Sigmoid colon (tissue), 6 donors: ENCODE measurements at regions not wholly inside any gene's neighbourhood (a gene's known extent, or its start where the extent isn't known, plus 50 kb on each side); places are given as distances from the start of the nearest gene placed in this dataset.

Experiments used
- DNase-seq: peaks from one replicate; pipeline ENCODE4 v3.0.0-alpha.2; 2019
- H3K27ac ChIP-seq, 4 donors: fragments of 200-600 bp; sonication (generic); one replicate each; pipeline ENCODE4 v1.5.1; 2016 to 2019; ENCODE audit warnings: mild to moderate bottlenecking in 1 of 4
- H3K27me3 ChIP-seq, 3 donors: fragments of 200-600 bp; sonication (generic); one replicate each; pipeline ENCODE4 v1.5.1; 2019; ENCODE audit warnings: mild to moderate bottlenecking in 1 of 3
- H3K36me3 ChIP-seq, 4 donors: fragments of 200-600 bp; sonication (generic); one replicate each; pipeline ENCODE4 v1.5.1; 2016 to 2019
- H3K4me1 ChIP-seq, 4 donors: fragments of 200-600 bp; sonication (generic); one replicate each; pipeline ENCODE4 v1.5.1; 2017 to 2019
- H3K4me3 ChIP-seq, 4 donors: fragments of 200-600 bp; sonication (generic); one replicate each; pipeline ENCODE4 v1.5.1; 2017 to 2019; ENCODE audit warnings: mild to moderate bottlenecking in 2 of 4, moderate library complexity in 1 of 4
- H3K9me3 ChIP-seq, 4 donors: fragments of 200-600 bp in 3 of 4; sonication (generic) in 3 of 4; one replicate each; pipeline versions ENCODE4 v1.5.1 to v1.6.1; 2013 to 2019
- CTCF ChIP-seq, 4 experiments: fragments of 450-650 bp in 3 of 4; fragments of 200-600 bp in 1 of 4; IDR thresholded peaks; one replicate each; pipeline ENCODE4 v1.5.1; 2016 to 2019; ENCODE audit warnings: antibody characterized with exemption in 4 of 4, mild to moderate bottlenecking in 3 of 4, moderate library complexity in 2 of 4
- EP300 ChIP-seq, 4 donors: sonication (generic); formaldehyde crosslinking; IDR thresholded peaks; one replicate each; pipeline ENCODE4 v1.6.1; 2017; ENCODE audit warnings: antibody characterized with exemption in 4 of 4
- POLR2A ChIP-seq, 2 donors: fragments of 450-650 bp; IDR thresholded peaks; one replicate each; pipeline ENCODE4 v1.6.1; 2016; ENCODE audit warnings: antibody characterized with exemption in 2 of 2, mild to moderate bottlenecking in 2 of 2, moderate library complexity in 2 of 2
- POLR2AphosphoS5 ChIP-seq, 4 donors: sonication (generic); formaldehyde crosslinking; IDR thresholded peaks; one replicate each; pipeline ENCODE4 v1.6.1; 2017; ENCODE audit warnings: antibody characterized with exemption in 4 of 4
- whole genome bisulfite sequencing, 2 donors: extraction: QIAGEN DNeasy Blood & Tissue Kit; methylation state at CpG; one replicate each; pipeline ENCODE4 v1.1.7; 2013; 5-methylcytosine and 5-hydroxymethylcytosine counted together
- intact Hi-C: fragments of 100-400 bp; cut with DNase I; formaldehyde crosslinking; loops from one replicate; pipeline ENCODE4 v1.15.1; 2023
- donor health status: healthy with polysubstance abuse.
- donor health status: healthy.

- Histone ChIP-seq H3K4me1 (peaks cover 0 to 15% (median 5%) of the 10 kb centered on the region in 4 donors), H3K36me3 (no peaks in the 10 kb centered on the region), H3K4me3 (no peak overlapping the region), H3K27me3 (no peaks in the 10 kb centered on the region), H3K9me3 (no peaks in the 10 kb centered on the region), H3K27ac (no peak overlapping the region)
- intact Hi-C loops = no loop called here
- TF ChIP-seq CTCF (IDR thresholded peaks at IDR 0.05) = no peak
- no peak for TF ChIP-seq POLR2A (IDR thresholded peaks at IDR 0.05)
- no peak for TF ChIP-seq EP300 (IDR thresholded peaks at IDR 0.05)
- no peak for TF ChIP-seq POLR2AphosphoS5 (IDR thresholded peaks at IDR 0.05)
- no peak for DNase-seq
- WGBS, 2 donors = 54 to 69% methylated on average over 6 of the region's 6 CpGs
Measured at GRCh38 chr18:10378688-10379420, 75.6 kb upstream of the APCDD1 start.

GRCh38 chr18:10379522-10379921, 74.9 kb upstream of the APCDD1 start:
- no peak overlapping the region for H3K4me3 ChIP-seq
- intact Hi-C loops = no loop called here
- no peak for TF ChIP-seq EP300 (IDR thresholded peaks at IDR 0.05)
- TF ChIP-seq POLR2AphosphoS5 (IDR thresholded peaks at IDR 0.05) = no peak
- TF ChIP-seq CTCF (IDR thresholded peaks at IDR 0.05) = no peak
- TF ChIP-seq POLR2A (IDR thresholded peaks at IDR 0.05) = no peak
- 59 to 64% methylated on average over 5 of the region's 5 CpGs for WGBS, 2 donors
- no peak for DNase-seq
- H3K36me3 ChIP-seq = no peaks in the 10 kb centered on the region
- H3K4me1 ChIP-seq = peaks cover 0 to 10% (median 3%) of the 10 kb centered on the region in 4 donors
- no peaks in the 10 kb centered on the region for H3K9me3 ChIP-seq
- no peaks in the 10 kb centered on the region for H3K27me3 ChIP-seq
- no peak overlapping the region for H3K27ac ChIP-seq

- DNase-seq = no peak
- H3K4me3 ChIP-seq = no peak overlapping the region
- intact Hi-C loops = no loop called here
- H3K27me3 ChIP-seq = no peaks in the 10 kb centered on the region
- no peaks in the 10 kb centered on the region for H3K9me3 ChIP-seq
- H3K4me1 ChIP-seq = no peaks in the 10 kb centered on the region
- no peaks in the 10 kb centered on the region for H3K36me3 ChIP-seq
- TF ChIP-seq POLR2A (IDR thresholded peaks at IDR 0.05) (no peak), POLR2AphosphoS5 (IDR thresholded peaks at IDR 0.05) (no peak), EP300 (IDR thresholded peaks at IDR 0.05) (no peak), CTCF (IDR thresholded peaks at IDR 0.05) (no peak)
- H3K27ac ChIP-seq = no peak overlapping the region
- 64 to 85% methylated on average over 1 of the region's 1 CpG for WGBS, 2 donors
Measured at GRCh38 chr18:10381516-10381915, 72.9 kb upstream of the APCDD1 start.

- intact Hi-C loops = no loop called here
- 51 to 63% methylated on average over 4 of the region's 4 CpGs for WGBS, 2 donors
- no peaks in the 10 kb centered on the region for H3K4me1 ChIP-seq
- no peaks in the 10 kb centered on the region for H3K36me3 ChIP-seq
- H3K4me3 ChIP-seq = no peak overlapping the region
- no peak for DNase-seq
- no peaks in the 10 kb centered on the region for H3K27me3 ChIP-seq
- no peaks in the 10 kb centered on the region for H3K9me3 ChIP-seq
- no peak overlapping the region for H3K27ac ChIP-seq
- TF ChIP-seq EP300 (IDR thresholded peaks at IDR 0.05) = no peak
Measured at GRCh38 chr18:10381951-10382350, 72.5 kb upstream of the APCDD1 start.

GRCh38 chr18:10386049-10386448, 68.4 kb upstream of the APCDD1 start:
- Histone ChIP-seq H3K36me3 (no peaks in the 10 kb centered on the region), H3K27me3 (no peaks in the 10 kb centered on the region), H3K4me1 (no peaks in the 10 kb centered on the region), H3K4me3 (no peak overlapping the region), H3K27ac (no peak overlapping the region), H3K9me3 (no peaks in the 10 kb centered on the region)
- no peak for DNase-seq
- intact Hi-C loops = no loop called here
- TF ChIP-seq POLR2A (IDR thresholded peaks at IDR 0.05) = no peak
- TF ChIP-seq EP300 (IDR thresholded peaks at IDR 0.05) = no peak
- no peak for TF ChIP-seq CTCF (IDR thresholded peaks at IDR 0.05)
- no peak for TF ChIP-seq POLR2AphosphoS5 (IDR thresholded peaks at IDR 0.05)
- WGBS, 2 donors = 89 to 92% methylated on average over 4 of the region's 4 CpGs
